HEK293 (cell line): ENCODE measurements at regions not wholly inside any gene's neighbourhood (a gene's known extent, or its start where the extent isn't known, plus 50 kb on each side); places are given as distances from the start of the nearest gene placed in this dataset.
"Not testable (repeated sequence)": the region's sequence is repeated elsewhere in the genome, so short reads cannot be mapped to it uniquely, and the experiment has no call there.

Source experiments
- CTCF ChIA-PET: fragments of 350-600 bp; formaldehyde crosslinking; extraction: SDS; loops from one replicate; lab custom pipeline; 2021; ENCODE audit warnings: antibody characterized with exemption; lab: Yijun Ruan, JAX
- POLR2A ChIA-PET: fragments of 300-600 bp; formaldehyde crosslinking; extraction: SDS; loops from one replicate; lab custom pipeline; 2020; ENCODE audit warnings: antibody characterized with exemption, inconsistent platforms; lab: Yijun Ruan, JAX
- H3K27ac ChIP-seq: fragments of 200-500 bp; sonication (Bioruptor generic); 2 replicates; pipeline ENCODE4 v1.5.1; 2014; ENCODE audit warnings: low read depth, low read length, control low read depth, inconsistent platforms; ENCODE audit errors: extremely low read depth
- H3K36me3 ChIP-seq, 2 experiments: fragments of 200-500 bp in 1 of 2; sonication (Bioruptor generic) in 1 of 2; 1 replicate in 1 of 2; 2 replicates in 1 of 2; pipeline ENCODE4 v1.5.1; 2014 to 2017; ENCODE audit warnings: inconsistent platforms in 2 of 2, low read length in 2 of 2; ENCODE audit not compliant: control insufficient read depth in 2 of 2, insufficient read depth in 1 of 2
- H3K4me1 ChIP-seq: fragments of 200-500 bp; sonication (Bioruptor generic); 2 replicates; pipeline ENCODE4 v1.5.1; 2014; ENCODE audit warnings: mild to moderate bottlenecking, low read length, inconsistent platforms; ENCODE audit not compliant: control insufficient read depth, insufficient read depth
- H3K4me3 ChIP-seq: 2 replicates; pipeline ENCODE4 v1.5.1; 2011; ENCODE audit warnings: low read depth, mild to moderate bottlenecking, control low read depth, low read length, moderate library complexity
- H3K9me3 ChIP-seq: fragments of 200-500 bp; sonication (Bioruptor generic); 2 replicates; pipeline ENCODE4 v1.5.1; 2014; ENCODE audit warnings: low read depth, low read length, inconsistent platforms; ENCODE audit not compliant: control insufficient read depth, insufficient read depth
- GLIS1 ChIP-seq: fragments of 450-650 bp; formaldehyde crosslinking; IDR thresholded peaks from 2 replicates; pipeline ENCODE4 v1.5.1; 2016; ENCODE audit warnings: missing biosample characterization, missing genetic modification characterization
- KLF10 ChIP-seq: fragments of 450-650 bp; IDR thresholded peaks from 2 replicates; pipeline ENCODE4 v1.5.1; 2018; ENCODE audit warnings: missing biosample characterization, mild to moderate bottlenecking, missing genetic modification characterization
- MEIS1 ChIP-seq: sonication (generic); formaldehyde crosslinking; IDR thresholded peaks from 2 replicates; pipeline ENCODE4 v1.8.1; 2022; ENCODE audit warnings: missing genetic modification reagents, mild to moderate bottlenecking, borderline replicate concordance
- SALL2 ChIP-seq: fragments of 450-650 bp; formaldehyde crosslinking; IDR thresholded peaks from 2 replicates; pipeline ENCODE4 v1.5.0; 2017; ENCODE audit warnings: missing biosample characterization, mild to moderate bottlenecking, missing genetic modification characterization, borderline replicate concordance
- SP7 ChIP-seq: fragments of 450-650 bp; formaldehyde crosslinking; IDR thresholded peaks from 2 replicates; pipeline ENCODE4 v1.5.1; 2016; ENCODE audit warnings: missing biosample characterization, missing genetic modification characterization
- TRIM28 ChIP-seq: IDR thresholded peaks from 2 replicates; pipeline ENCODE4 v1.6.1; 2011; ENCODE audit warnings: low read length, control low read depth, borderline replicate concordance
- YY2 ChIP-seq: fragments of 450-650 bp; formaldehyde crosslinking; IDR thresholded peaks from 2 replicates; pipeline ENCODE4 v1.5.1; 2016; ENCODE audit warnings: missing biosample characterization, missing genetic modification characterization
- ZBTB21 ChIP-seq: fragments of 450-650 bp; formaldehyde crosslinking; IDR thresholded peaks from 2 replicates; pipeline ENCODE4 v1.5.1; 2017; ENCODE audit warnings: missing biosample characterization, missing genetic modification characterization
- ZNF133 ChIP-seq: fragments of 450-650 bp; formaldehyde crosslinking; IDR thresholded peaks from 2 replicates; pipeline ENCODE4 v1.5.1; 2016; ENCODE audit warnings: missing biosample characterization, missing genetic modification characterization
- ZNF146 ChIP-seq: fragments of 450-650 bp; formaldehyde crosslinking; IDR thresholded peaks from 2 replicates; pipeline ENCODE4 v1.5.1; 2016; ENCODE audit warnings: missing biosample characterization, missing genetic modification characterization
- ZNF221 ChIP-seq: fragments of 450-650 bp; formaldehyde crosslinking; IDR thresholded peaks from 2 replicates; pipeline ENCODE4 v1.5.1; 2017; ENCODE audit warnings: missing biosample characterization, missing genetic modification characterization, borderline replicate concordance
- ZNF23 ChIP-seq: fragments of 450-650 bp; formaldehyde crosslinking; IDR thresholded peaks from 2 replicates; pipeline ENCODE4 v1.5.1; 2016; ENCODE audit warnings: missing biosample characterization, missing genetic modification characterization, borderline replicate concordance
- ZNF311 ChIP-seq: fragments of 450-650 bp; formaldehyde crosslinking; IDR thresholded peaks from 2 replicates; pipeline ENCODE4 v1.5.1; 2017; ENCODE audit warnings: missing biosample characterization, missing genetic modification characterization, borderline replicate concordance
- ZNF335 ChIP-seq: fragments of 450-650 bp; formaldehyde crosslinking; conservative IDR thresholded peaks from 2 replicates; pipeline ENCODE4 v1.5.1; 2016; ENCODE audit warnings: missing biosample characterization, missing genetic modification characterization
- ZNF555 ChIP-seq: fragments of 450-650 bp; formaldehyde crosslinking; conservative IDR thresholded peaks from 2 replicates; pipeline ENCODE4 v1.5.1; 2017; ENCODE audit warnings: missing biosample characterization, mild to moderate bottlenecking, missing genetic modification characterization, inconsistent platforms
- TF ChIP-seq, protein P1 (sequence below): fragments of 450-650 bp; formaldehyde crosslinking; IDR thresholded peaks from 2 replicates; pipeline ENCODE4 v1.5.1; 2016; ENCODE audit warnings: missing biosample characterization, missing genetic modification characterization
- TF ChIP-seq, protein P2 (sequence below): fragments of 450-650 bp; formaldehyde crosslinking; IDR thresholded peaks from 2 replicates; pipeline ENCODE4 v1.5.1; 2017; ENCODE audit warnings: missing biosample characterization, missing genetic modification characterization
- TF ChIP-seq, protein P3 (sequence below): fragments of 450-650 bp; formaldehyde crosslinking; IDR thresholded peaks from 2 replicates; pipeline ENCODE4 v1.5.1; 2016; ENCODE audit warnings: missing biosample characterization, missing genetic modification characterization, low read depth
- TF ChIP-seq, protein P4 (sequence below): fragments of 450-650 bp; formaldehyde crosslinking; IDR thresholded peaks from 2 replicates; pipeline ENCODE4 v1.5.1; 2016; ENCODE audit warnings: missing biosample characterization, missing genetic modification characterization
- TF ChIP-seq, protein P5 (sequence below): fragments of 450-650 bp; formaldehyde crosslinking; IDR thresholded peaks from 2 replicates; pipeline ENCODE4 v1.5.1; 2016; ENCODE audit warnings: missing biosample characterization, missing genetic modification characterization
- TF ChIP-seq, protein P6 (sequence below): sonication (generic); formaldehyde crosslinking; IDR thresholded peaks from 2 replicates; pipeline ENCODE4 v1.8.1; 2022; ENCODE audit warnings: mild to moderate bottlenecking, moderate library complexity, missing genetic modification reagents
- TF ChIP-seq, protein P7 (sequence below): fragments of 450-650 bp; formaldehyde crosslinking; IDR thresholded peaks from 2 replicates; pipeline ENCODE4 v1.5.1; 2016; ENCODE audit warnings: missing biosample characterization, missing genetic modification characterization

DNA sequence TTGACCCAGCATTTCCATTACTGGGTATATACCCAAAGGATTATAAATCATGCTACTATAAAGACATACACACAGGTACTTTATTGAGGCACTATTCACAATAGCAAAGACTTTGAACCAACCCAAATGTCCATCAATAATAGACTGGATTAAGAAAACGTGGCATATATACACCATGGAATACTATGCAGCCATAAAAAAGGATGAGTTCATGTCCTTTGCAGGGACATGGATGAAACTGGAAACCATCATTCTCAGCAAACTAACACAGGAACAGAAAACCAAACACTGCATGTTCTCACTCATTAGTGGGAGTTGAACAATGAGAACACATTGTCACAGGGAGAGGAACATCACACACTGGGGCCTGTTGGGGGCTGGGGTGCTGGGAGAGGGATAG, 283.0 kb upstream of the ARSJ start:
- CTCF ChIA-PET, H3K36me3 ChIP-seq, H3K4me1 ChIP-seq, H3K9me3 ChIP-seq, H3K27ac ChIP-seq, POLR2A ChIA-PET, H3K4me3 ChIP-seq: not testable (repeated sequence)
- TF ChIP-seq, protein P1, sequence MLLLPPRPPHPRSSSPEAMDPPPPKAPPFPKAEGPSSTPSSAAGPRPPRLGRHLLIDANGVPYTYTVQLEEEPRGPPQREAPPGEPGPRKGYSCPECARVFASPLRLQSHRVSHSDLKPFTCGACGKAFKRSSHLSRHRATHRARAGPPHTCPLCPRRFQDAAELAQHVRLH (tag by site-specific recombination): 0 out of 2 replicates have a peak, but pooled peaks have one; percentile 24
- TF ChIP-seq ZNF146 (tag by site-specific recombination): peak; percentile 91

DNA sequence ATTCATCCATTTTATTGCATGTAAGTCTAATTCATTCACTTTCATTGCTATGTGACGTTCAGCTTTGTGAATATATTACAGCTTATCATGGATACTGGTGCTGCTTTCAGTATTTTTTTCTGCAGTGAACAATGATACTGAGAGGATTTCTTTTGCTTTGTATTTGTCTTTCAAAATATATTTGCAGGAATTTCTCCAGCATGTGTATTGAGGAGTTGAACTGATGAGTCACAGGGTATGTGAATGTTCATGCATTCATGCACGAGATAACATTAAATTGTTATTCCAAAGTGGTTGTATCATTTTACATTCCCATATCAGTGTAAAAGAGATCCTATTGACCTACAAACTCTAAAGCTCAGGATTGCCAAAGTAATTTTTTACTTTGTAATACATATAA, 283.8 kb upstream of the ARSJ start:
- H3K36me3 ChIP-seq: no peaks in the 10 kb centered on the region

DNA sequence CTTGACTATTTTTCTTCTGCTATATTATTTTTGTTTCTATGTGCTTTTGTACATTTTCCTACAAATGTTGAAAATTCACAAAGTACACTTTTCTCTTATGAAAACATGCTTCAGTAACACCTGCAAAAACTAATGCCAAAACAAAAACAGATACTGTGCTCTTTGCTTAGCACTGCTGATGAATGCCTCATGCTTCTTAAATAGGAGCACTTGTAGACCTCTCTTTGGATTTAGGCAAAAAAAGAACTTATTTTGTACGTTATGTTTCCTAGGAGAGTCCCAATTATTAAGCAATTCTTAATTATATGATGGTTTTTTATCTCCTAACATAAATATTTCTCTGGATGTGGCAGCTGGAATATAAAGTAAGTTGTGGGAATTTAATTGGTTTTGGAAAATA, 285.0 kb upstream of the ARSJ start:
- ChIA-PET CTCF (no interaction called here), POLR2A (no interaction called here)
- H3K4me3 ChIP-seq: no peak overlapping the region
- no peaks in the 10 kb centered on the region for H3K4me1 ChIP-seq
- H3K36me3 ChIP-seq: no peaks in the 10 kb centered on the region
- no peak overlapping the region for H3K27ac ChIP-seq
- no peaks in the 10 kb centered on the region for H3K9me3 ChIP-seq
- no peak for TF ChIP-seq ZNF311 (tag by site-specific recombination)
- TF ChIP-seq, protein P2, sequence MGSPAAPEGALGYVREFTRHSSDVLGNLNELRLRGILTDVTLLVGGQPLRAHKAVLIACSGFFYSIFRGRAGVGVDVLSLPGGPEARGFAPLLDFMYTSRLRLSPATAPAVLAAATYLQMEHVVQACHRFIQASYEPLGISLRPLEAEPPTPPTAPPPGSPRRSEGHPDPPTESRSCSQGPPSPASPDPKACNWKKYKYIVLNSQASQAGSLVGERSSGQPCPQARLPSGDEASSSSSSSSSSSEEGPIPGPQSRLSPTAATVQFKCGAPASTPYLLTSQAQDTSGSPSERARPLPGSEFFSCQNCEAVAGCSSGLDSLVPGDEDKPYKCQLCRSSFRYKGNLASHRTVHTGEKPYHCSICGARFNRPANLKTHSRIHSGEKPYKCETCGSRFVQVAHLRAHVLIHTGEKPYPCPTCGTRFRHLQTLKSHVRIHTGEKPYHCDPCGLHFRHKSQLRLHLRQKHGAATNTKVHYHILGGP: no peak
- TF ChIP-seq, protein P3, sequence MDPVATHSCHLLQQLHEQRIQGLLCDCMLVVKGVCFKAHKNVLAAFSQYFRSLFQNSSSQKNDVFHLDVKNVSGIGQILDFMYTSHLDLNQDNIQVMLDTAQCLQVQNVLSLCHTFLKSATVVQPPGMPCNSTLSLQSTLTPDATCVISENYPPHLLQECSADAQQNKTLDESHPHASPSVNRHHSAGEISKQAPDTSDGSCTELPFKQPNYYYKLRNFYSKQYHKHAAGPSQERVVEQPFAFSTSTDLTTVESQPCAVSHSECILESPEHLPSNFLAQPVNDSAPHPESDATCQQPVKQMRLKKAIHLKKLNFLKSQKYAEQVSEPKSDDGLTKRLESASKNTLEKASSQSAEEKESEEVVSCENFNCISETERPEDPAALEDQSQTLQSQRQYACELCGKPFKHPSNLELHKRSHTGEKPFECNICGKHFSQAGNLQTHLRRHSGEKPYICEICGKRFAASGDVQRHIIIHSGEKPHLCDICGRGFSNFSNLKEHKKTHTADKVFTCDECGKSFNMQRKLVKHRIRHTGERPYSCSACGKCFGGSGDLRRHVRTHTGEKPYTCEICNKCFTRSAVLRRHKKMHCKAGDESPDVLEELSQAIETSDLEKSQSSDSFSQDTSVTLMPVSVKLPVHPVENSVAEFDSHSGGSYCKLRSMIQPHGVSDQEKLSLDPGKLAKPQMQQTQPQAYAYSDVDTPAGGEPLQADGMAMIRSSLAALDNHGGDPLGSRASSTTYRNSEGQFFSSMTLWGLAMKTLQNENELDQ: no peak
- TF ChIP-seq, protein P4, sequence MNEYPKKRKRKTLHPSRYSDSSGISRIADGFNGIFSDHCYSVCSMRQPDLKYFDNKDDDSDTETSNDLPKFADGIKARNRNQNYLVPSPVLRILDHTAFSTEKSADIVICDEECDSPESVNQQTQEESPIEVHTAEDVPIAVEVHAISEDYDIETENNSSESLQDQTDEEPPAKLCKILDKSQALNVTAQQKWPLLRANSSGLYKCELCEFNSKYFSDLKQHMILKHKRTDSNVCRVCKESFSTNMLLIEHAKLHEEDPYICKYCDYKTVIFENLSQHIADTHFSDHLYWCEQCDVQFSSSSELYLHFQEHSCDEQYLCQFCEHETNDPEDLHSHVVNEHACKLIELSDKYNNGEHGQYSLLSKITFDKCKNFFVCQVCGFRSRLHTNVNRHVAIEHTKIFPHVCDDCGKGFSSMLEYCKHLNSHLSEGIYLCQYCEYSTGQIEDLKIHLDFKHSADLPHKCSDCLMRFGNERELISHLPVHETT: no peak
- no peak for TF ChIP-seq TRIM28
- no peak for TF ChIP-seq ZNF23 (tag by site-specific recombination)
- TF ChIP-seq ZNF221 (tag by site-specific recombination): no peak
- no peak for TF ChIP-seq KLF10
- TF ChIP-seq ZNF133: no peak
- TF ChIP-seq, protein P5, sequence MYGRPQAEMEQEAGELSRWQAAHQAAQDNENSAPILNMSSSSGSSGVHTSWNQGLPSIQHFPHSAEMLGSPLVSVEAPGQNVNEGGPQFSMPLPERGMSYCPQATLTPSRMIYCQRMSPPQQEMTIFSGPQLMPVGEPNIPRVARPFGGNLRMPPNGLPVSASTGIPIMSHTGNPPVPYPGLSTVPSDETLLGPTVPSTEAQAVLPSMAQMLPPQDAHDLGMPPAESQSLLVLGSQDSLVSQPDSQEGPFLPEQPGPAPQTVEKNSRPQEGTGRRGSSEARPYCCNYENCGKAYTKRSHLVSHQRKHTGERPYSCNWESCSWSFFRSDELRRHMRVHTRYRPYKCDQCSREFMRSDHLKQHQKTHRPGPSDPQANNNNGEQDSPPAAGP (tag by site-specific recombination): no peak
- TF ChIP-seq SP7 (tag by site-specific recombination): no peak

More for the DNA sequence above, 283.8 kb upstream of the ARSJ start:
- no peak overlapping the region for H3K27ac ChIP-seq
- H3K4me3 ChIP-seq: no peak overlapping the region
- H3K4me1 ChIP-seq: no peaks in the 10 kb centered on the region
- ChIA-PET POLR2A (no interaction called here), CTCF (no interaction called here)
- no peak for TF ChIP-seq ZNF311 (tag by site-specific recombination)
- TF ChIP-seq, protein P6, sequence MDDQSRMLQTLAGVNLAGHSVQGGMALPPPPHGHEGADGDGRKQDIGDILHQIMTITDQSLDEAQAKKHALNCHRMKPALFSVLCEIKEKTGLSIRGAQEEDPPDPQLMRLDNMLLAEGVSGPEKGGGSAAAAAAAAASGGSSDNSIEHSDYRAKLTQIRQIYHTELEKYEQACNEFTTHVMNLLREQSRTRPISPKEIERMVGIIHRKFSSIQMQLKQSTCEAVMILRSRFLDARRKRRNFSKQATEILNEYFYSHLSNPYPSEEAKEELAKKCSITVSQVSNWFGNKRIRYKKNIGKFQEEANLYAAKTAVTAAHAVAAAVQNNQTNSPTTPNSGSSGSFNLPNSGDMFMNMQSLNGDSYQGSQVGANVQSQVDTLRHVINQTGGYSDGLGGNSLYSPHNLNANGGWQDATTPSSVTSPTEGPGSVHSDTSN: no peak
- no peak for TF ChIP-seq GLIS1 (tag by site-specific recombination)
- TF ChIP-seq ZBTB21: no peak
- TF ChIP-seq, protein P7, sequence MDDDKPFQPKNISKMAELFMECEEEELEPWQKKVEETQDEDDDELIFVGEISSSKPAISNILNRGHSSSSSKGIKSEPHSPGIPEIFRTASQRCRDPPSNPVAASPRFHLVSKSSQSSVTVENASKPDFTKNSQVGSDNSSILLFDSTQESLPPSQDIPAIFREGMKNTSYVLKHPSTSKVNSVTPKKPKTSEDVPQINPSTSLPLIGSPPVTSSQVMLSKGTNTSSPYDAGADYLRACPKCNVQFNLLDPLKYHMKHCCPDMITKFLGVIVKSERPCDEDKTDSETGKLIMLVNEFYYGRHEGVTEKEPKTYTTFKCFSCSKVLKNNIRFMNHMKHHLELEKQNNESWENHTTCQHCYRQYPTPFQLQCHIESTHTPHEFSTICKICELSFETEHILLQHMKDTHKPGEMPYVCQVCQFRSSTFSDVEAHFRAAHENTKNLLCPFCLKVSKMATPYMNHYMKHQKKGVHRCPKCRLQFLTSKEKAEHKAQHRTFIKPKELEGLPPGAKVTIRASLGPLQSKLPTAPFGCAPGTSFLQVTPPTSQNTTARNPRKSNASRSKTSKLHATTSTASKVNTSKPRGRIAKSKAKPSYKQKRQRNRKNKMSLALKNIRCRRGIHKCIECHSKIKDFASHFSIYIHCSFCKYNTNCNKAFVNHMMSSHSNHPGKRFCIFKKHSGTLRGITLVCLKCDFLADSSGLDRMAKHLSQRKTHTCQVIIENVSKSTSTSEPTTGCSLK (tag by site-specific recombination): no peak
- TF ChIP-seq, protein P2: no peak
- TF ChIP-seq ZNF335 (tag by site-specific recombination): no peak
- TF ChIP-seq YY2 (tag by site-specific recombination): no peak
- no peak for TF ChIP-seq MEIS1 (CRISPR knock-in tag)
- TF ChIP-seq ZNF555 (tag by site-specific recombination): no peak
- TF ChIP-seq SALL2 (tag by site-specific recombination): no peak
- H3K9me3 ChIP-seq: no peaks in the 10 kb centered on the region
